ENCODE measurements at regions not wholly inside any gene's neighbourhood (a gene's known extent, or its start where the extent isn't known, plus 50 kb on each side); places are given as distances from the start of the nearest gene placed in this dataset.

GRCh38 chr5:7955476-7955875 lies 86.5 kb downstream of the MTRR start:
- no peak for DNase-seq (ENCODE audit: low read depth in 2 of 2)

GRCh38 chr5:7957329-7957728 lies 88.4 kb downstream of the MTRR start:
- no peak for DNase-seq (ENCODE audit: low read depth in 2 of 2)

- DNase-seq (ENCODE audit: low read depth in 2 of 2) = no peak
These were observed 91.2 kb downstream of the MTRR start for GRCh38 chr5:7960142-7960541.

- DNase-seq (ENCODE audit: low read depth in 2 of 2) = no peak
These were observed 92.6 kb downstream of the MTRR start for GRCh38 chr5:7961540-7961939.

- DNase-seq (ENCODE audit: low read depth in 2 of 2) = no peak
These were observed 101.9 kb downstream of the MTRR start for GRCh38 chr5:7970816-7971215.

- no peak for DNase-seq (ENCODE audit: low read depth in 2 of 2)
These were observed 107.7 kb downstream of the MTRR start for GRCh38 chr5:7976411-7977190.

- DNase-seq (ENCODE audit: low read depth in 2 of 2) = no peak
These were observed 109.2 kb downstream of the MTRR start for GRCh38 chr5:7978114-7978513.

- no peak for DNase-seq (ENCODE audit: low read depth in 2 of 2)
These were observed 110.0 kb downstream of the MTRR start for GRCh38 chr5:7978991-7979390.

GRCh38 chr5:7980881-7981280 lies 111.9 kb downstream of the MTRR start:
- no peak for DNase-seq (ENCODE audit: low read depth in 2 of 2)

- no peak for DNase-seq (ENCODE audit: low read depth in 2 of 2)
These were observed 114.5 kb downstream of the MTRR start for GRCh38 chr5:7983433-7983832.

- DNase-seq (ENCODE audit: low read depth in 2 of 2) = no peak
These were observed 122.3 kb downstream of the MTRR start for GRCh38 chr5:7991125-7991821.

GRCh38 chr5:7995688-7996294 lies 126.8 kb downstream of the MTRR start:
- no peak for DNase-seq (ENCODE audit: low read depth in 2 of 2)

GRCh38 chr5:8005416-8005815 lies 136.5 kb downstream of the MTRR start:
- no peak for DNase-seq (ENCODE audit: low read depth in 2 of 2)

- no peak for DNase-seq (ENCODE audit: low read depth in 2 of 2)
These were observed 143.4 kb downstream of the MTRR start for GRCh38 chr5:8012131-8012977.

- DNase-seq (ENCODE audit: low read depth in 2 of 2) = no peak
These were observed 145.2 kb downstream of the MTRR start for GRCh38 chr5:8013948-8014710.

GRCh38 chr5:8019719-8020218 lies 150.8 kb downstream of the MTRR start:
- DNase-seq (ENCODE audit: low read depth in 2 of 2) = no peak

- no peak for DNase-seq (ENCODE audit: low read depth in 2 of 2)
These were observed 152.0 kb downstream of the MTRR start for GRCh38 chr5:8020861-8021514.

- no peak for DNase-seq (ENCODE audit: low read depth in 2 of 2)
These were observed 159.3 kb downstream of the MTRR start for GRCh38 chr5:8028243-8028642.

GRCh38 chr5:8033261-8033660 lies 164.3 kb downstream of the MTRR start:
- DNase-seq (ENCODE audit: low read depth in 2 of 2) = no peak

GRCh38 chr5:8034852-8035251 lies 165.9 kb downstream of the MTRR start:
- DNase-seq (ENCODE audit: low read depth in 2 of 2) = no peak

GRCh38 chr5:8048920-8049319 lies 180.0 kb downstream of the MTRR start:
- DNase-seq (ENCODE audit: low read depth in 2 of 2) = no peak
